ENCODE measurements at regions not wholly inside any gene's neighbourhood (a gene's known extent, or its start where the extent isn't known, plus 50 kb on each side); places are given as distances from the start of the nearest gene placed in this dataset.

DNA sequence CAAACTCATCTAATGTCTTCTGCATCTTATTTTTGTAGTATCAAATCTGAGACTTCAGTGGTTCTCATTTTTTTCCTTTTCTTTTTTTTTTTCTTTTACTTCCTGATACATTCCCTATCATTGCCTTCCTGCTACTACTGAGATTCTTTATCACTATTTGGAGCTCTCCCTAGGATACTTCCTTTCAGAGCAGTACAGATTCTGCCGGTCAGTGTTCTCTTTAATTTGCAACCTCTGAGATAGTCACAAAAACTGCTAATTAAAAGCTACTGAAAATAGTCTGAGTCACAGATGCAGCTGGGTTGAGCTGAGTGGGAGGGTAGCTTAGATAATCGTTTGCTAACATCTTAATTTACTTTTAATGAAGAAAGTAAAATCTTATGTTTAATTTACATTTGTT is 1279.7 kb downstream of the ARAP2 start:
- DNase-seq (ENCODE audit: low read depth in 1 of 2, low spot score in 2 of 2) (no peak), FAIRE-seq (no peak)
- POLR2A ChIA-PET (ENCODE audit: partially characterized antibody) = no interaction called here
- no peak for TF ChIP-seq EP300 (IDR thresholded peaks at IDR 0.05; ENCODE audit: borderline replicate concordance in 1 of 2, low read depth in 2 of 2, low read length in 2 of 2)
- TF ChIP-seq MAFK (IDR thresholded peaks at IDR 0.05; ENCODE audit: low read depth, low read length) = no peak
- no peak for TF ChIP-seq SUZ12 (IDR thresholded peaks at IDR 0.05; ENCODE audit: low read length)
- TF ChIP-seq TEAD4 (IDR thresholded peaks at IDR 0.05; ENCODE audit: low read depth, low read length) = no peak
- TF ChIP-seq RXRA (IDR thresholded peaks at IDR 0.05; ENCODE audit: insufficient read depth, low read depth, low read length) = no peak
- TF ChIP-seq RFX5 (IDR thresholded peaks at IDR 0.05; ENCODE audit: borderline replicate concordance, low read depth, low read length) = no peak
- no peak for TF ChIP-seq RNF2 (IDR thresholded peaks at IDR 0.05; ENCODE audit: borderline replicate concordance, low read depth, low read length, missing control alignments, poor library complexity, severe bottlenecking)
- no peak for TF ChIP-seq TAF1 (IDR thresholded peaks at IDR 0.05; ENCODE audit: low read depth, low read length)
- TF ChIP-seq CBX5 (IDR thresholded peaks at IDR 0.05; ENCODE audit: low read depth, low read length) = no peak
- TF ChIP-seq GTF2F1 (IDR thresholded peaks at IDR 0.05; ENCODE audit: borderline replicate concordance, low read depth, low read length) = no peak
- TF ChIP-seq, protein P1, sequence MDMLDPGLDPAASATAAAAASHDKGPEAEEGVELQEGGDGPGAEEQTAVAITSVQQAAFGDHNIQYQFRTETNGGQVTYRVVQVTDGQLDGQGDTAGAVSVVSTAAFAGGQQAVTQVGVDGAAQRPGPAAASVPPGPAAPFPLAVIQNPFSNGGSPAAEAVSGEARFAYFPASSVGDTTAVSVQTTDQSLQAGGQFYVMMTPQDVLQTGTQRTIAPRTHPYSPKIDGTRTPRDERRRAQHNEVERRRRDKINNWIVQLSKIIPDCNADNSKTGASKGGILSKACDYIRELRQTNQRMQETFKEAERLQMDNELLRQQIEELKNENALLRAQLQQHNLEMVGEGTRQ (IDR thresholded peaks at IDR 0.05; ENCODE audit: low read length) = no peak
- TF ChIP-seq, protein P2, sequence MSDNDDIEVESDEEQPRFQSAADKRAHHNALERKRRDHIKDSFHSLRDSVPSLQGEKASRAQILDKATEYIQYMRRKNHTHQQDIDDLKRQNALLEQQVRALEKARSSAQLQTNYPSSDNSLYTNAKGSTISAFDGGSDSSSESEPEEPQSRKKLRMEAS (IDR thresholded peaks at IDR 0.05) = no peak
- no peak for TF ChIP-seq JUND (IDR thresholded peaks at IDR 0.05; ENCODE audit: low read length)

More for the DNA sequence above, 1279.7 kb downstream of the ARAP2 start:
- Histone ChIP-seq H2BK12ac (ENCODE audit: low read depth, low read length) (no peak overlapping the region), H3K14ac (ENCODE audit: insufficient read length) (no peak overlapping the region), H3K9ac (replicated peaks in 1 of 4; ENCODE audit: extremely low read depth in 1 of 4, low read depth in 3 of 4, low read length in 3 of 4) (no peak overlapping the region), H3K4me2 (ENCODE audit: insufficient read depth in 1 of 2, low read depth in 2 of 2, low read length in 2 of 2) (no peak overlapping the region), H3K56ac (replicated peaks; ENCODE audit: insufficient read length, low read depth, low read length) (no peak overlapping the region), H3K18ac (ENCODE audit: extremely low read depth, low read length) (no peak overlapping the region), H3K27ac (ENCODE audit: low read depth, low read length) (no peak overlapping the region), H2BK20ac (ENCODE audit: low read length) (no peak overlapping the region), H3K79me1 (ENCODE audit: low read depth, low read length) (no peaks in the 10 kb centered on the region), H3K23me2 (ENCODE audit: low read depth, low read length) (no peaks in the 10 kb centered on the region), H3K27me3 (replicated peaks in 1 of 4; ENCODE audit: control insufficient read depth in 3 of 4, extremely low read depth in 1 of 4, insufficient read depth in 3 of 4, low read length in 3 of 4) (no peaks in the 10 kb centered on the region), H4K20me1 (replicated peaks in 1 of 2; ENCODE audit: control insufficient read depth in 1 of 2, insufficient read depth in 2 of 2, low read length in 2 of 2) (no peaks in the 10 kb centered on the region), H4K5ac (ENCODE audit: insufficient read length, low read depth, low read length) (no peak overlapping the region), H3K9me3 (ENCODE audit: insufficient read depth in 2 of 2, low read depth in 1 of 2, low read length in 1 of 2) (no peaks in the 10 kb centered on the region), H4K91ac (replicated peaks; ENCODE audit: insufficient read length, low read length) (no peak overlapping the region), H2AK5ac (ENCODE audit: low read depth, low read length) (no peak overlapping the region), H3K4me1 (replicated peaks in 1 of 4; ENCODE audit: control insufficient read depth in 3 of 4, insufficient read depth in 4 of 4, low read length in 3 of 4) (no peaks in the 10 kb centered on the region), H3K36me3 (ENCODE audit: control insufficient read depth in 2 of 4, insufficient read depth in 4 of 4, low read length in 3 of 4) (no peaks in the 10 kb centered on the region), H3K4me3 (ENCODE audit: extremely low read depth in 1 of 4, insufficient read depth in 2 of 4, low read depth in 3 of 4, low read length in 4 of 4) (no peak overlapping the region), H2BK120ac (replicated peaks; ENCODE audit: low read depth, low read length) (no peak overlapping the region), H2BK5ac (ENCODE audit: low read depth, low read length) (no peak overlapping the region), H2BK15ac (ENCODE audit: low read length) (no peak overlapping the region), H3K23ac (ENCODE audit: insufficient read length) (no peak overlapping the region), H3K4ac (replicated peaks; ENCODE audit: insufficient read length, low read depth, low read length) (no peak overlapping the region), H4K8ac (ENCODE audit: extremely low read depth, insufficient read depth, low read length) (no peak overlapping the region), H2AFZ (ENCODE audit: low read length) (0 out of 2 replicates have a peak overlapping the region, but pooled peaks have one; percentile 0), H3K79me2 (ENCODE audit: control insufficient read depth in 1 of 2, insufficient read depth in 2 of 2, low read length in 2 of 2) (no peaks in the 10 kb centered on the region)
- WGBS, 2 experiments (ENCODE audit: extremely low coverage in 1 of 2, insufficient coverage in 1 of 2, insufficient read length in 1 of 2, insufficient replicate concordance in 2 of 2, low coverage in 1 of 2, low lambda C conversion rate in 2 of 2, missing lambda C conversion rate in 1 of 2) = 35% methylated on average over 2 of the region's 2 CpGs; no CpG with 5 or more reads in 1 of the 2 experiments
- CTCF ChIA-PET (ENCODE audit: partially characterized antibody) = interaction anchor here (0.6 kb wide), 1 partner anchor 355 kb away, joined by 3 read pairs; no protein-coding TSS in a partner anchor
